Activated T-cell treated with anti-CD3 and anti-CD28 coated beads, Interleukin-2, amount 50 U/mL, for 72 hours (primary cell): ENCODE measurements at regions not wholly inside any gene's neighbourhood (a gene's known extent, or its start where the extent isn't known, plus 50 kb on each side); places are given as distances from the start of the nearest gene placed in this dataset.

Experiments used
- ATAC-seq, 2 donors: fragments of 150-1000 bp; cut with Tn5 transposase; replicated peaks in 1 of 2; 2 replicates each; pipeline ENCODE4 v1.10.0; 2021; ENCODE audit warnings: moderate library complexity in 2 of 2, mild to moderate bottlenecking in 1 of 2
- DNase-seq, 2 donors: peaks; one replicate each; pipeline ENCODE4 v3.0.0; 2021 to 2022; ENCODE audit warnings: mixed read lengths in 1 of 2
- H3K27ac Mint-ChIP-seq: one replicate; pipeline ENCODE4 v1.8.0; 2022; ENCODE audit warnings: mild to moderate bottlenecking, moderate library complexity, mixed read lengths
- H3K27me3 Mint-ChIP-seq: one replicate; pipeline ENCODE4 v1.8.0; 2022; ENCODE audit warnings: low read depth, mixed read lengths
- H3K36me3 Mint-ChIP-seq, 2 donors: one replicate each; pipeline ENCODE4 v1.8.0; 2022; ENCODE audit warnings: mixed read lengths in 2 of 2, mild to moderate bottlenecking in 1 of 2; ENCODE audit not compliant: insufficient read depth in 2 of 2
- H3K4me1 Mint-ChIP-seq: one replicate; pipeline ENCODE4 v1.8.0; 2022; ENCODE audit warnings: low read depth, mixed read lengths
- H3K4me3 Mint-ChIP-seq, 2 donors: one replicate each; pipeline ENCODE4 v1.8.0; 2022; ENCODE audit warnings: mild to moderate bottlenecking in 2 of 2, mixed read lengths in 2 of 2, moderate library complexity in 2 of 2
- H3K9me3 Mint-ChIP-seq, 2 donors: one replicate each; pipeline ENCODE4 v1.8.0; 2022; ENCODE audit warnings: mixed read lengths in 2 of 2

GRCh38 chr2:181837563-181837962, 54.0 kb upstream of the ITPRID2 start:
- no peaks in the 10 kb centered on the region for H3K9me3 Mint-ChIP-seq
- H3K27me3 Mint-ChIP-seq, result peaks cover 5% of the 10 kb centered on the region
- DNase-seq, result no peak
- no peak overlapping the region for H3K27ac Mint-ChIP-seq
- H3K4me3 Mint-ChIP-seq, result no peak overlapping the region
- no peaks in the 10 kb centered on the region for H3K4me1 Mint-ChIP-seq
- ATAC-seq, result no peak
- H3K36me3 Mint-ChIP-seq, result no peaks in the 10 kb centered on the region

- Mint-ChIP-seq H3K27me3 (peaks cover 5% of the 10 kb centered on the region), H3K4me1 (no peaks in the 10 kb centered on the region), H3K9me3 (no peaks in the 10 kb centered on the region), H3K27ac (peak overlapping the region; percentile 7), H3K4me3 (no peak overlapping the region), H3K36me3 (no peaks in the 10 kb centered on the region)
- ATAC-seq (no peak), DNase-seq (no peak)
Observed at GRCh38 chr2:181839811-181840210, 51.7 kb upstream of the ITPRID2 start.

GRCh38 chr2:181841079-181841478, 50.5 kb upstream of the ITPRID2 start:
- Mint-ChIP-seq H3K4me3 (no peak overlapping the region), H3K9me3 (no peaks in the 10 kb centered on the region), H3K4me1 (no peaks in the 10 kb centered on the region), H3K27me3 (peaks cover 5% of the 10 kb centered on the region), H3K36me3 (no peaks in the 10 kb centered on the region), H3K27ac (no peak overlapping the region)
- ATAC-seq (no peak), DNase-seq (no peak)
